ENCODE measurements at regions not wholly inside any gene's neighbourhood (a gene's known extent, or its start where the extent isn't known, plus 50 kb on each side); places are given as distances from the start of the nearest gene placed in this dataset.

DNA sequence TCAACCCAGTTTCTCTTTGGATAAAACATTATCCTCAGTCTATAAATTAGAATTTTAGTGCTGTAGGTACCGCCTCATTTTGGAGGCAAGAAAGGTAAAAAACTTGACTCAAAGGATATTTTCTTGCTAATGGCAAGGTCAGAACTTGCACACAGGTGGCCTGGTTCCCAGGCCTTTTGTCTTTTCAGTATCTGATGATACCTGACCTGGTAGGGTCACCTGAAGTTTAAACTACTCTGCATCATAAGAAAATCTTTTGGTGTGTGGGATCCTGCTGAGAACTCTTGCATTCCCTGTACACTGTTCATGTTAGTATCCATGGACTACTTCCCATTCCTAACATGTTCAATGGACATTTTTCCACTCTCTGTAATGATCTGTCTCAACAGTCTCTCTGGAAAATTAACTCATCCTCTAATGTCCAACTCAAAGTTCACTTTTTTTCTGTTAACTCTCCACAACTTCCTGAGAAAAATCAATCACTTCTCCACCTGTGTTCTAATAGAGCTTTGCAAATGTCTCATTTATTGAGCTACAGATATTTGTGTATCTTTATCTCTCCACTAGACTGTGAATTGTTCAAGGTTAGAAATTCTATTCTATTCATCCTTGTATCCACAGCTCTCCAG is 317.1 kb upstream of the SOX9 start:
- TF ChIP-seq POLR2A (IDR thresholded peaks at IDR 0.05), result no peak
- TF ChIP-seq, protein P1, sequence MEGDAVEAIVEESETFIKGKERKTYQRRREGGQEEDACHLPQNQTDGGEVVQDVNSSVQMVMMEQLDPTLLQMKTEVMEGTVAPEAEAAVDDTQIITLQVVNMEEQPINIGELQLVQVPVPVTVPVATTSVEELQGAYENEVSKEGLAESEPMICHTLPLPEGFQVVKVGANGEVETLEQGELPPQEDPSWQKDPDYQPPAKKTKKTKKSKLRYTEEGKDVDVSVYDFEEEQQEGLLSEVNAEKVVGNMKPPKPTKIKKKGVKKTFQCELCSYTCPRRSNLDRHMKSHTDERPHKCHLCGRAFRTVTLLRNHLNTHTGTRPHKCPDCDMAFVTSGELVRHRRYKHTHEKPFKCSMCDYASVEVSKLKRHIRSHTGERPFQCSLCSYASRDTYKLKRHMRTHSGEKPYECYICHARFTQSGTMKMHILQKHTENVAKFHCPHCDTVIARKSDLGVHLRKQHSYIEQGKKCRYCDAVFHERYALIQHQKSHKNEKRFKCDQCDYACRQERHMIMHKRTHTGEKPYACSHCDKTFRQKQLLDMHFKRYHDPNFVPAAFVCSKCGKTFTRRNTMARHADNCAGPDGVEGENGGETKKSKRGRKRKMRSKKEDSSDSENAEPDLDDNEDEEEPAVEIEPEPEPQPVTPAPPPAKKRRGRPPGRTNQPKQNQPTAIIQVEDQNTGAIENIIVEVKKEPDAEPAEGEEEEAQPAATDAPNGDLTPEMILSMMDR (IDR thresholded peaks at IDR 0.05), result no peak

All from stomach (tissue), 4 donors.